H1 (cell line): ENCODE measurements at regions not wholly inside any gene's neighbourhood (a gene's known extent, or its start where the extent isn't known, plus 50 kb on each side); places are given as distances from the start of the nearest gene placed in this dataset.

Experiments used
- TF ChIP-seq, protein P1 (sequence below): fragments of 300-600 bp; sonication (generic); IDR thresholded peaks from 2 replicates; pipeline ENCODE4 v1.7.1; 2012; ENCODE audit warnings: low read length, moderate library complexity, mild to moderate bottlenecking, inconsistent platforms; ENCODE audit not compliant: insufficient replicate concordance

GRCh38 chr6:11346516-11346915 lies 114.0 kb upstream of the NEDD9 start (continued):
- TF ChIP-seq, protein P1, sequence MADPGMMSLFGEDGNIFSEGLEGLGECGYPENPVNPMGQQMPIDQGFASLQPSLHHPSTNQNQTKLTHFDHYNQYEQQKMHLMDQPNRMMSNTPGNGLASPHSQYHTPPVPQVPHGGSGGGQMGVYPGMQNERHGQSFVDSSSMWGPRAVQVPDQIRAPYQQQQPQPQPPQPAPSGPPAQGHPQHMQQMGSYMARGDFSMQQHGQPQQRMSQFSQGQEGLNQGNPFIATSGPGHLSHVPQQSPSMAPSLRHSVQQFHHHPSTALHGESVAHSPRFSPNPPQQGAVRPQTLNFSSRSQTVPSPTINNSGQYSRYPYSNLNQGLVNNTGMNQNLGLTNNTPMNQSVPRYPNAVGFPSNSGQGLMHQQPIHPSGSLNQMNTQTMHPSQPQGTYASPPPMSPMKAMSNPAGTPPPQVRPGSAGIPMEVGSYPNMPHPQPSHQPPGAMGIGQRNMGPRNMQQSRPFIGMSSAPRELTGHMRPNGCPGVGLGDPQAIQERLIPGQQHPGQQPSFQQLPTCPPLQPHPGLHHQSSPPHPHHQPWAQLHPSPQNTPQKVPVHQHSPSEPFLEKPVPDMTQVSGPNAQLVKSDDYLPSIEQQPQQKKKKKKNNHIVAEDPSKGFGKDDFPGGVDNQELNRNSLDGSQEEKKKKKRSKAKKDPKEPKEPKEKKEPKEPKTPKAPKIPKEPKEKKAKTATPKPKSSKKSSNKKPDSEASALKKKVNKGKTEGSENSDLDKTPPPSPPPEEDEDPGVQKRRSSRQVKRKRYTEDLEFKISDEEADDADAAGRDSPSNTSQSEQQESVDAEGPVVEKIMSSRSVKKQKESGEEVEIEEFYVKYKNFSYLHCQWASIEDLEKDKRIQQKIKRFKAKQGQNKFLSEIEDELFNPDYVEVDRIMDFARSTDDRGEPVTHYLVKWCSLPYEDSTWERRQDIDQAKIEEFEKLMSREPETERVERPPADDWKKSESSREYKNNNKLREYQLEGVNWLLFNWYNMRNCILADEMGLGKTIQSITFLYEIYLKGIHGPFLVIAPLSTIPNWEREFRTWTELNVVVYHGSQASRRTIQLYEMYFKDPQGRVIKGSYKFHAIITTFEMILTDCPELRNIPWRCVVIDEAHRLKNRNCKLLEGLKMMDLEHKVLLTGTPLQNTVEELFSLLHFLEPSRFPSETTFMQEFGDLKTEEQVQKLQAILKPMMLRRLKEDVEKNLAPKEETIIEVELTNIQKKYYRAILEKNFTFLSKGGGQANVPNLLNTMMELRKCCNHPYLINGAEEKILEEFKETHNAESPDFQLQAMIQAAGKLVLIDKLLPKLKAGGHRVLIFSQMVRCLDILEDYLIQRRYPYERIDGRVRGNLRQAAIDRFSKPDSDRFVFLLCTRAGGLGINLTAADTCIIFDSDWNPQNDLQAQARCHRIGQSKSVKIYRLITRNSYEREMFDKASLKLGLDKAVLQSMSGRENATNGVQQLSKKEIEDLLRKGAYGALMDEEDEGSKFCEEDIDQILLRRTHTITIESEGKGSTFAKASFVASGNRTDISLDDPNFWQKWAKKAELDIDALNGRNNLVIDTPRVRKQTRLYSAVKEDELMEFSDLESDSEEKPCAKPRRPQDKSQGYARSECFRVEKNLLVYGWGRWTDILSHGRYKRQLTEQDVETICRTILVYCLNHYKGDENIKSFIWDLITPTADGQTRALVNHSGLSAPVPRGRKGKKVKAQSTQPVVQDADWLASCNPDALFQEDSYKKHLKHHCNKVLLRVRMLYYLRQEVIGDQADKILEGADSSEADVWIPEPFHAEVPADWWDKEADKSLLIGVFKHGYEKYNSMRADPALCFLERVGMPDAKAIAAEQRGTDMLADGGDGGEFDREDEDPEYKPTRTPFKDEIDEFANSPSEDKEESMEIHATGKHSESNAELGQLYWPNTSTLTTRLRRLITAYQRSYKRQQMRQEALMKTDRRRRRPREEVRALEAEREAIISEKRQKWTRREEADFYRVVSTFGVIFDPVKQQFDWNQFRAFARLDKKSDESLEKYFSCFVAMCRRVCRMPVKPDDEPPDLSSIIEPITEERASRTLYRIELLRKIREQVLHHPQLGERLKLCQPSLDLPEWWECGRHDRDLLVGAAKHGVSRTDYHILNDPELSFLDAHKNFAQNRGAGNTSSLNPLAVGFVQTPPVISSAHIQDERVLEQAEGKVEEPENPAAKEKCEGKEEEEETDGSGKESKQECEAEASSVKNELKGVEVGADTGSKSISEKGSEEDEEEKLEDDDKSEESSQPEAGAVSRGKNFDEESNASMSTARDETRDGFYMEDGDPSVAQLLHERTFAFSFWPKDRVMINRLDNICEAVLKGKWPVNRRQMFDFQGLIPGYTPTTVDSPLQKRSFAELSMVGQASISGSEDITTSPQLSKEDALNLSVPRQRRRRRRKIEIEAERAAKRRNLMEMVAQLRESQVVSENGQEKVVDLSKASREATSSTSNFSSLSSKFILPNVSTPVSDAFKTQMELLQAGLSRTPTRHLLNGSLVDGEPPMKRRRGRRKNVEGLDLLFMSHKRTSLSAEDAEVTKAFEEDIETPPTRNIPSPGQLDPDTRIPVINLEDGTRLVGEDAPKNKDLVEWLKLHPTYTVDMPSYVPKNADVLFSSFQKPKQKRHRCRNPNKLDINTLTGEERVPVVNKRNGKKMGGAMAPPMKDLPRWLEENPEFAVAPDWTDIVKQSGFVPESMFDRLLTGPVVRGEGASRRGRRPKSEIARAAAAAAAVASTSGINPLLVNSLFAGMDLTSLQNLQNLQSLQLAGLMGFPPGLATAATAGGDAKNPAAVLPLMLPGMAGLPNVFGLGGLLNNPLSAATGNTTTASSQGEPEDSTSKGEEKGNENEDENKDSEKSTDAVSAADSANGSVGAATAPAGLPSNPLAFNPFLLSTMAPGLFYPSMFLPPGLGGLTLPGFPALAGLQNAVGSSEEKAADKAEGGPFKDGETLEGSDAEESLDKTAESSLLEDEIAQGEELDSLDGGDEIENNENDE, result no peak
- TF ChIP-seq, all 59 proteins: peak for 0
